Choroid plexus epithelial cell (primary cell): ENCODE measurements at regions not wholly inside any gene's neighbourhood (a gene's known extent, or its start where the extent isn't known, plus 50 kb on each side); places are given as distances from the start of the nearest gene placed in this dataset.
"Not testable (repeated sequence)": the region's sequence is repeated elsewhere in the genome, so short reads cannot be mapped to it uniquely, and the experiment has no call there.

Experiments used
- DNase-seq: peaks from one replicate; pipeline ENCODE4 v3.0.0-alpha.2; 2010; ENCODE audit warnings: low read depth
- H3K4me3 ChIP-seq: 2 replicates; pipeline ENCODE4 v1.5.1; 2011; ENCODE audit warnings: low read depth, mild to moderate bottlenecking, control low read depth, low read length, moderate library complexity
- CTCF ChIP-seq: conservative IDR thresholded peaks from 2 replicates; pipeline ENCODE4 v1.5.1; 2011; ENCODE audit warnings: low read depth, mild to moderate bottlenecking, control low read depth, inconsistent platforms, low read length, moderate library complexity

- no peak for DNase-seq
- TF ChIP-seq CTCF = no peak
- no peak overlapping the region for H3K4me3 ChIP-seq
Observed at GRCh38 chr13:80074811-80075210, 266.1 kb downstream of the SPRY2 start.

GRCh38 chr13:80074143-80074752 lies 266.7 kb downstream of the SPRY2 start:
- TF ChIP-seq CTCF = no peak
- no peak for DNase-seq

GRCh38 chr13:80072231-80072630 lies 268.7 kb downstream of the SPRY2 start:
- DNase-seq = no peak
- no peak overlapping the region for H3K4me3 ChIP-seq
- TF ChIP-seq CTCF = no peak

More at GRCh38 chr13:80074143-80074752, 266.7 kb downstream of the SPRY2 start:
- no peak overlapping the region for H3K4me3 ChIP-seq

- no peak for DNase-seq
- no peak for TF ChIP-seq CTCF
- no peak overlapping the region for H3K4me3 ChIP-seq
Observed at GRCh38 chr13:80070024-80070703, 270.8 kb downstream of the SPRY2 start.

GRCh38 chr13:80069374-80069773 lies 271.6 kb downstream of the SPRY2 start:
- no peak for DNase-seq
- no peak overlapping the region for H3K4me3 ChIP-seq
- no peak for TF ChIP-seq CTCF

- no peak for TF ChIP-seq CTCF
- H3K4me3 ChIP-seq = no peak overlapping the region
- DNase-seq = no peak
Observed at GRCh38 chr13:80065996-80066395, 274.9 kb downstream of the SPRY2 start.

GRCh38 chr13:80062416-80062815 lies 278.5 kb downstream of the SPRY2 start:
- H3K4me3 ChIP-seq, DNase-seq: not testable (repeated sequence)
